Vagina (tissue), 2 donors: ENCODE measurements at regions not wholly inside any gene's neighbourhood (a gene's known extent, or its start where the extent isn't known, plus 50 kb on each side); places are given as distances from the start of the nearest gene placed in this dataset.

ENCODE experiments used
- POLR2A ChIP-seq, 2 donors: fragments of 450-650 bp; IDR thresholded peaks; one replicate each; pipeline ENCODE4 v1.6.1; 2017; ENCODE audit warnings: antibody characterized with exemption in 2 of 2, mild to moderate bottlenecking in 2 of 2, moderate library complexity in 2 of 2
- POLR2AphosphoS5 ChIP-seq, 2 donors: sonication (generic); formaldehyde crosslinking; IDR thresholded peaks; one replicate each; pipeline ENCODE4 v1.9.0; 2017; ENCODE audit warnings: antibody characterized with exemption in 2 of 2, mild to moderate bottlenecking in 2 of 2, low read depth in 1 of 2; ENCODE audit not compliant: insufficient read depth in 1 of 2
- TF ChIP-seq, protein P1 (sequence below), 3 experiments: fragments of 450-650 bp in 2 of 3; fragments of 200-600 bp in 1 of 3; sonication (generic) in 1 of 3; IDR thresholded peaks; one replicate each; pipeline ENCODE4 v1.5.1; 2017 to 2019; ENCODE audit warnings: antibody characterized with exemption in 3 of 3, mild to moderate bottlenecking in 2 of 3, moderate library complexity in 2 of 3

GRCh38 chr2:63777816-63778215, 63.9 kb upstream of the UGP2 start:
- no peak for TF ChIP-seq POLR2A (IDR thresholded peaks at IDR 0.05)
- TF ChIP-seq POLR2AphosphoS5 (IDR thresholded peaks at IDR 0.05; ENCODE audit: insufficient read depth in 1 of 2, low read depth in 1 of 2) = no peak
- TF ChIP-seq, protein P1, sequence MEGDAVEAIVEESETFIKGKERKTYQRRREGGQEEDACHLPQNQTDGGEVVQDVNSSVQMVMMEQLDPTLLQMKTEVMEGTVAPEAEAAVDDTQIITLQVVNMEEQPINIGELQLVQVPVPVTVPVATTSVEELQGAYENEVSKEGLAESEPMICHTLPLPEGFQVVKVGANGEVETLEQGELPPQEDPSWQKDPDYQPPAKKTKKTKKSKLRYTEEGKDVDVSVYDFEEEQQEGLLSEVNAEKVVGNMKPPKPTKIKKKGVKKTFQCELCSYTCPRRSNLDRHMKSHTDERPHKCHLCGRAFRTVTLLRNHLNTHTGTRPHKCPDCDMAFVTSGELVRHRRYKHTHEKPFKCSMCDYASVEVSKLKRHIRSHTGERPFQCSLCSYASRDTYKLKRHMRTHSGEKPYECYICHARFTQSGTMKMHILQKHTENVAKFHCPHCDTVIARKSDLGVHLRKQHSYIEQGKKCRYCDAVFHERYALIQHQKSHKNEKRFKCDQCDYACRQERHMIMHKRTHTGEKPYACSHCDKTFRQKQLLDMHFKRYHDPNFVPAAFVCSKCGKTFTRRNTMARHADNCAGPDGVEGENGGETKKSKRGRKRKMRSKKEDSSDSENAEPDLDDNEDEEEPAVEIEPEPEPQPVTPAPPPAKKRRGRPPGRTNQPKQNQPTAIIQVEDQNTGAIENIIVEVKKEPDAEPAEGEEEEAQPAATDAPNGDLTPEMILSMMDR (IDR thresholded peaks at IDR 0.05) = no peak
